Mucosa of rectum (tissue), 2 donors: ENCODE measurements at regions not wholly inside any gene's neighbourhood (a gene's known extent, or its start where the extent isn't known, plus 50 kb on each side); places are given as distances from the start of the nearest gene placed in this dataset.

Experiments used
- H3K27ac ChIP-seq, 2 donors: one replicate each; pipeline ENCODE4 v1.7.0; 2013; ENCODE audit warnings: inconsistent platforms in 2 of 2, low read depth in 2 of 2, low read length in 2 of 2
- H3K27me3 ChIP-seq, 2 donors: one replicate each; pipeline ENCODE4 v1.7.0; 2013; ENCODE audit warnings: low read length in 2 of 2; ENCODE audit not compliant: control insufficient read depth in 2 of 2, insufficient read depth in 2 of 2
- H3K36me3 ChIP-seq, 2 donors: one replicate each; pipeline ENCODE4 v1.7.0; 2013; ENCODE audit warnings: low read length in 2 of 2; ENCODE audit not compliant: control insufficient read depth in 2 of 2, insufficient read depth in 2 of 2
- H3K4me1 ChIP-seq, 2 donors: one replicate each; pipeline ENCODE4 v1.7.0; 2013; ENCODE audit warnings: low read length in 2 of 2, mild to moderate bottlenecking in 1 of 2; ENCODE audit not compliant: control insufficient read depth in 2 of 2, insufficient read depth in 2 of 2
- H3K4me3 ChIP-seq, 2 donors: one replicate each; pipeline ENCODE4 v1.7.0; 2013; ENCODE audit warnings: low read length in 2 of 2
- H3K9ac ChIP-seq, 2 donors: one replicate each; pipeline ENCODE4 v1.7.0; 2013; ENCODE audit warnings: low read length in 2 of 2, low read depth in 1 of 2, mild to moderate bottlenecking in 1 of 2
- H3K9me3 ChIP-seq, 2 donors: one replicate each; pipeline ENCODE4 v1.7.0; 2013; ENCODE audit warnings: low read length in 2 of 2; ENCODE audit not compliant: control insufficient read depth in 2 of 2
- donor health status: healthy.
- donor health status: Normal muscosa, but diverticular disease.

DNA sequence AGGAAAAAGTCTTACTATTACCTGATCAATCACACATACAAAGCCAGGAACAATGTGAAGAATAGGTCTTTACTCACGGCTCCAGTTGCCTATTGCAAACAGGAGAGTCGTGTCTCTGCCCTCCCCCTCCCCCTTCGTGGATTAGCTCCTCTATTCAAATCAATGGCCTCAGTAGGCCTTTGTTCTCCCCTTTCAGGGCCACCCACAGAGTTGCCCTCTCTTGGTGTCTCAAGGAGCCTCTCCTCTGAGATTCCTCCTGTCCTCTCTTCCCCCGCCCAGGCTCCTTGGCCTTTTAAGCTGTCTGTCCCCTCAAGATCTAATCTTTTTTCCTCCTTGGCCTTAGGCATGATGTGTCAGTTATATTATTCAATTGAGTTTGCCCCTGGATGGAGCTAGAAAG, 107.2 kb upstream of the NALF2 start:
- no peak overlapping the region for H3K27ac ChIP-seq
- peaks cover under 1 to 3% of the 10 kb centered on the region in 2 donors for H3K27me3 ChIP-seq

DNA sequence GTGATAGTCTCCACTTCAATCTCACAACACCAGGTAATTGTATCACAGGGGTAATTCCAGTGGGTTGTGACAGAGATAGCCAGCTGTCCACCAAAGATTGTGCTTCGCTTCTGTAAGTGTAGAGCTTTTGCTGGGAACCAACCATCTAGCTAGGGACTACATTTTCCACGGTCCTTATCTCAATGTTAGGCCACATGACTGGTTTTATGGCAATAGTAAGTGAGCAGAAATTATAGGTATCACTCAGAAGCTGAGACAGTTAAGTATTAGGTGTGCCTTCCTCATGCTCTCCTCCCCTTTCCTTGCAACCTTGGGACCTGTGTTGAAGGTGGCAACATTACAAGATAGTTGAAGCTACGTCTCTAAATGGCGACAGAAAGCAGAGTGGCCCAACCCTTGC, 108.8 kb upstream of the NALF2 start:
- Histone ChIP-seq H3K27me3 (peaks cover 3 to 12% of the 10 kb centered on the region in 2 donors), H3K27ac (no peak overlapping the region), H3K9ac (no peak overlapping the region), H3K4me1 (no peaks in the 10 kb centered on the region), H3K4me3 (no peak overlapping the region), H3K9me3 (no peaks in the 10 kb centered on the region), H3K36me3 (no peaks in the 10 kb centered on the region)

More for the DNA sequence above, 107.2 kb upstream of the NALF2 start:
- Histone ChIP-seq H3K9ac (no peak overlapping the region), H3K36me3 (no peaks in the 10 kb centered on the region), H3K4me1 (no peaks in the 10 kb centered on the region), H3K9me3 (no peaks in the 10 kb centered on the region), H3K4me3 (no peak overlapping the region)

DNA sequence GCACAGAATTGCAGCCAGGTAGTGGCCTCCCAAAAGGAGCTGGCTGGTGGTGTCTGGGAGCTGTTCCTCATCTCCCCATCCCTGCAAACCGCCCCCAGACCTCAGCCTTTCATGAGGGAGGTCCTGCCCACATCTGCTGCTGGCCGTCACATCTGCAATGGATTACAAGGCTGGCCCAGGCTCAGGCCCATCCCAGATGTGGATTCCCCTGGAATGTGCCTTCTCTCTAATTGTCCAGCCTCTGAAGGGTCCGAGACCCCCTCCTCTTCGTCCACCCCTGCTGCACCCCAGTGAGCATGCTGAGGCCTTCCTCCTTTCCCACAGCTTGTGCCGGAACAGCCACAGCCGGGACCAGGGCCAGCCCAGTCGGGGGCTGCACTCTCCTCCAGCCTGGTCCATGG, 115.0 kb upstream of the NALF2 start:
- no peak overlapping the region for H3K27ac ChIP-seq
- H3K4me3 ChIP-seq = no peak overlapping the region
- no peaks in the 10 kb centered on the region for H3K36me3 ChIP-seq
- no peaks in the 10 kb centered on the region for H3K9me3 ChIP-seq
- H3K27me3 ChIP-seq = peaks cover 7 to 12% of the 10 kb centered on the region in 2 donors
- H3K9ac ChIP-seq = no peak overlapping the region
- no peaks in the 10 kb centered on the region for H3K4me1 ChIP-seq

DNA sequence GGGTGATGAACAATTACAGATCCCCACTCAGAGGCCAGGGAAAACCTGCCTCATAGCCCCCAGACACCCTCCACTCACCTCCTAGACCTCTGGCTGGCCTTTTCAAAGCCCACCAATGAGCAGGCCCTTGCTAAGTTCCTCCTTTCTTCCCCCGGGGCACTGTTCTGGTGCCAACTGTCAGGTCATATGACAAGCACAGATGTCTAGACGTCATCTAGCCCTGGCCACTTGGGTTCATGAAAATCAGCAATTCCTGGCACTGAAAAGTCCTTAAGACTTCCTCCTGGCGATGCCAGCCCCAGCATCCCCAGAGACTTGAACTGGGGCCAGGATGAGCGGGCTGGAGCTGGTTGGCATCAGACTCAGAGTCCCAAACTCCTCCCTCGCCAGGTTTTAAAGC, 115.6 kb upstream of the NALF2 start:
- peaks cover 7 to 12% of the 10 kb centered on the region in 2 donors for H3K27me3 ChIP-seq
- no peaks in the 10 kb centered on the region for H3K4me1 ChIP-seq
- no peak overlapping the region for H3K9ac ChIP-seq
- no peak overlapping the region for H3K27ac ChIP-seq
- no peak overlapping the region for H3K4me3 ChIP-seq
- H3K9me3 ChIP-seq = no peaks in the 10 kb centered on the region
- H3K36me3 ChIP-seq = no peaks in the 10 kb centered on the region

DNA sequence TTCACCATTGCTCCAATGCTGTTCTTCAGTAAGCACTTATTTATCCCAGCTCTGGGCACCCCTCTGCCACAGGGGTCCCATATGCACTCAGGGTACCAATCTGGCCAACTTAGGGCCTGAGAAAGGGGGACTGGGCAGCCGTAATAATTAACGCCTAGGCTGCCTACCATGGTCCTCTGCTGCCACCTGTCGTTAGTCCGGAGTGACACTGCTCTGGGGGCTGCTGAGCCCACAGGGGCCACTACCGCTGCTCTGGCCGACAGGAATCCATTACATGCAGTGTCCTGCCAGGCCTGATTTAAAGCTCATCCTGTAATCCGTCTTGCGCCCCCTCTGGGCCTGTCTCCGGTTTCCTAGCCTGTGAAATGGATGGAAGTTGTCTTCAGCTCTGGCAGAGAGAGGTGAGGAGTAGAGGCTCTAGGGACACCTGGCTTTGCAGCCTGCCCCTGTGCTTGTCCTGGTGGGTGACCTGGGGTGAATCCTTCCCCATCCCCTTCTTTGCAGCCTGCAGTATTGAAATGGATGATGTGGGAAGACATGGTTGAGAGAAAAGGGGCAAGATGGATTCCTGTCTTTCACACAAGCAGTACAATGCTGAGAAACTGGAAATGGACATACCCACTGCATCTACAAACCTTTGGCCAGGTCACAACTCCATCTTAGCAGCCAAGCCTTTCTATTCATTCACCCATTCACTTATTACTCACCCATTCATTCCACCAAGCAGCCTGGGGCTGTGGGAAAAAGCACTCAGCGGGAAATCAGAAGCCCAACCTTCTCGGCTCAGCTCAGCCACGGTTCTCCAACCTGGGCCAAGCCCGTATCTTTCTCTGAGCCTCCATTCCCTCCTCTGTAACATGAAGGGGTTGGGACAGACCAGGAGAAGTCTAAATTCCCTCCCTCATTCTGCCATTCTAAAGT, 116.3 kb upstream of the NALF2 start:
- no peaks in the 10 kb centered on the region for H3K4me1 ChIP-seq
- H3K27ac ChIP-seq = no peak overlapping the region
- H3K27me3 ChIP-seq = peaks cover 7 to 12% of the 10 kb centered on the region in 2 donors
- H3K36me3 ChIP-seq = no peaks in the 10 kb centered on the region
- no peak overlapping the region for H3K4me3 ChIP-seq
- no peak overlapping the region for H3K9ac ChIP-seq
- no peaks in the 10 kb centered on the region for H3K9me3 ChIP-seq

DNA sequence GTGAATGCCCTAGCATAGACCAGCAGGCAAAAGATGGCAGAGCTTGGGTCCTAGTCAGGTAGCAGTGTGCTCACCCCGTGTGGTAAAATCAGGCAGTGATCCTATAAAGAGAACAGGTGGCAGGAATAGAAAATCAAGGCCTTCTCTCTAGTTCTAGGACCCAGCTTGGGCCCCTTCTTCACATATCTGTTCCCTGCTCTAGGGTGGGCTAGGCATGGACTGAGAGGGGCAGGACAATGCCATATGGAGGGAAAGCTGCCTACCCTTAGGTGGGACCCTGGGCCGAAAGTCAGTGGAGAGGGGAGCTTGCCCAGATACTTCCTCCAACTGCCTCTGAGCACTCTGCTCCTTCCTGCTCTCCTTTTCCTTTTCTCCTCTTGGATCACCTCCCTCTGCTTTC, 117.4 kb upstream of the NALF2 start:
- H3K9me3 ChIP-seq = no peaks in the 10 kb centered on the region
- H3K27ac ChIP-seq = no peak overlapping the region
- H3K9ac ChIP-seq = no peak overlapping the region
- H3K4me1 ChIP-seq = no peaks in the 10 kb centered on the region
- no peak overlapping the region for H3K4me3 ChIP-seq
- H3K27me3 ChIP-seq = peaks cover 4 to 12% of the 10 kb centered on the region in 2 donors
- no peaks in the 10 kb centered on the region for H3K36me3 ChIP-seq

DNA sequence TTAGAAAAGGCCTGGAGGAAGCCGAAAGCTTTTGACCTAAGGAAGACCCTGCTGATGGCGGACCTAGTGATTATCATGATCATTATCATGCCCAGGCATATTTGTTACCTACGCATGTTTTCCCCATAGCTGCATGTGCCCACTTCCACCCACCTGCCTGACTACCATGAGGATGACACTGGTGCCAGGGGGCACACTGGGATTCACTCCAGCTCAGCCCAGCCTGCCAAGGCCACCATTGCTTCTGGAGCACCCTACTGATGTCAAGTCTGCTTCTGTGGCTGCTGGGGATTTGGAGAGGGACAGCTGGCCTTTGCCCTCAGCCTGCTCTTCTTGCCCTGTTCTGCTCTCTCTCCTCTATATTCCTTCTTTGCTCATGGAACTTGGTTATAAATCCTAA, 124.7 kb upstream of the NALF2 start:
- Histone ChIP-seq H3K9me3 (no peaks in the 10 kb centered on the region), H3K9ac (no peak overlapping the region), H3K27me3 (peaks cover 2 to 4% of the 10 kb centered on the region in 2 donors), H3K4me3 (no peak overlapping the region), H3K4me1 (no peaks in the 10 kb centered on the region), H3K36me3 (no peaks in the 10 kb centered on the region), H3K27ac (no peak overlapping the region)

DNA sequence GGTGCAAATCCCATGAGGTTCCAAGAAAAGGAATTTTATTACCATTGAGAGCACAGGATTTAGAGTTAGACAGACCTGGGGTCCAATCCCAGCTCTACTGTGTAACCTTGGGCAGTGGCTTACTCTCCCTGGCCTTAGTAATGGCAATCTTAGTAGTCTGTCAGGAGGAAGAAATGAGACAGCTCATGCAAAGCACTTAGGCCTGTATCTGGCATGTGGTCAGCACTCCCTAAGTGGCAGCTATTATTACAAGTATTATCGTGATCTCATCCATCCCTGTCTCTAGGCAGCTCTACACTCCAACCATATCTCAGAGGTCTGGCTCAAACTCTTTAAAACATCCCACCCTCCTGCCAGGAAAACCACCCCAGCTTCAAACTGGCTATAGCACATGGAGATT, 129.6 kb upstream of the NALF2 start:
- Histone ChIP-seq H3K9me3 (no peaks in the 10 kb centered on the region), H3K36me3 (no peaks in the 10 kb centered on the region), H3K27ac (no peak overlapping the region), H3K9ac (no peak overlapping the region), H3K4me1 (no peaks in the 10 kb centered on the region), H3K27me3 (peaks cover 0 to 8% of the 10 kb centered on the region in 2 donors), H3K4me3 (no peak overlapping the region)

DNA sequence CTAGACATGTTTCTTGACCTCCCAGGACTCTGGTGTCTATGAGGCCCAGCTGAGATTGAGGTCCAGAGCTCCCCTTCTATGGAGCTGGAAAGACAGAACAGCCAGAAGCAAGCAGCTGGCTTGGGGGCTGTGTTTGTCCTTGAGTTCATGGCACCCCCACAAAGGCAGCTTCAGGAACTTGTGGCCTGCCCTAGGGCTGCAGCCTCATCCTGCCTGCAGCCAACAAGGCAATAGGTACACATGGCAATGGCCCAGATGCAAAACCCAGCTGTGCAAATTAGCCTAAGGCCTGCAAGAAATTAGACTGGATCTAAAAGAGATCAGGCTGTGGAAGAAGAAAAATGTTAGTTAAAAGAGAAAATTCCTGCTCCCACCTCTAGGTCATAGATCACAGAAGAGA, 131.7 kb upstream of the NALF2 start:
- H3K4me3 ChIP-seq = no peak overlapping the region
- H3K4me1 ChIP-seq = no peaks in the 10 kb centered on the region
- H3K9ac ChIP-seq = no peak overlapping the region
- H3K9me3 ChIP-seq = no peaks in the 10 kb centered on the region
- no peaks in the 10 kb centered on the region for H3K36me3 ChIP-seq
- H3K27ac ChIP-seq = no peak overlapping the region
- H3K27me3 ChIP-seq = peaks cover 0 to 4% of the 10 kb centered on the region in 2 donors

DNA sequence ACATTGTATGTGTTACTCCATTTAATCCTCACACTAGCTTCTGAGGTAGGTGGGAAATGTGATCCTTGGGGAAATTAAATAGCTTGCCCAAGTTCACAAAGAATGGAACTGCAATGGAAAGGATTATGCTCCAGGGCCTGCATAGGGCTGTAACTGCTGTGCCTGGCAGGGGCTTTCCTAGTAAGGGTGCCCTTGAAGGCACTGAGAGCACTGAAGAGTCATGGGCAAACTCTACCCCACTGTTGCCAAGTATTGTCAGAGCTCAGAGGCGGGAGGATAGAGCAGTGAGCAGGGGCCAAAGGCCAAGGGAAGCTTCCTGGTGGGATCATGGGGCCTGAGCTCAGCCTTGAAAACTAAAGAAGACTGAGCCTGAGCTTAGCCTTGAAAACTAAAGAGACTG, 133.0 kb upstream of the NALF2 start:
- no peak overlapping the region for H3K9ac ChIP-seq
- H3K4me1 ChIP-seq = no peaks in the 10 kb centered on the region
- no peaks in the 10 kb centered on the region for H3K9me3 ChIP-seq
- H3K27ac ChIP-seq = no peak overlapping the region
- H3K27me3 ChIP-seq = peaks cover 0 to 4% of the 10 kb centered on the region in 2 donors
- H3K36me3 ChIP-seq = no peaks in the 10 kb centered on the region
- H3K4me3 ChIP-seq = no peak overlapping the region
